WTC11 (cell line): ENCODE measurements at regions not wholly inside any gene's neighbourhood (a gene's known extent, or its start where the extent isn't known, plus 50 kb on each side); places are given as distances from the start of the nearest gene placed in this dataset.

Experiments used
- ATAC-seq: fragments of 200-7000 bp; cut with Tn5 transposase; 2 replicates; pipeline ENCODE4 v1.10.0; 2021; ENCODE audit warnings: mild to moderate bottlenecking, moderate library complexity
- CTCF ChIA-PET: fragments of 300-600 bp; sonication (Branson Sonifier 250); formaldehyde crosslinking; loops from one replicate; lab custom pipeline; 2021; ENCODE audit warnings: antibody characterized with exemption; lab: Charles Lee
- POLR2A ChIA-PET: fragments of 350-600 bp; sonication (Branson Sonifier 250); formaldehyde crosslinking; loops from one replicate; lab custom pipeline; 2021; ENCODE audit warnings: antibody characterized with exemption; lab: Charles Lee
- DNase-seq: peaks from one replicate; pipeline ENCODE4 v3.0.0; 2021; ENCODE audit warnings: low spot score
- H3K27ac Mint-ChIP-seq: 2 replicates; pipeline ENCODE4 v1.8.0; 2021; ENCODE audit warnings: mixed read lengths
- H3K27me3 Mint-ChIP-seq: 2 replicates; pipeline ENCODE4 v1.8.0; 2021; ENCODE audit warnings: low read depth, mild to moderate bottlenecking, moderate library complexity, mixed read lengths
- H3K36me3 Mint-ChIP-seq: 2 replicates; pipeline ENCODE4 v1.8.0; 2021; ENCODE audit warnings: mixed read lengths
- H3K4me1 Mint-ChIP-seq: 2 replicates; pipeline ENCODE4 v1.8.0; 2022; ENCODE audit warnings: mixed read lengths
- H3K4me3 Mint-ChIP-seq: 2 replicates; pipeline ENCODE4 v1.8.0; 2021; ENCODE audit warnings: mild to moderate bottlenecking, moderate library complexity, mixed read lengths
- H3K9me3 Mint-ChIP-seq: 2 replicates; pipeline ENCODE4 v1.8.0; 2021; ENCODE audit warnings: mixed read lengths
- ATF1 ChIP-seq: sonication (generic); formaldehyde crosslinking; IDR thresholded peaks from 2 replicates; pipeline ENCODE4 v1.8.1; 2023; ENCODE audit warnings: mild to moderate bottlenecking, moderate library complexity, missing genetic modification reagents
- ELF4 ChIP-seq: sonication (generic); formaldehyde crosslinking; IDR thresholded peaks from 2 replicates; pipeline ENCODE4 v1.8.1; 2022; ENCODE audit warnings: low read depth, mild to moderate bottlenecking, moderate library complexity, missing genetic modification reagents
- EMX1 ChIP-seq: fragments of 250-450 bp; sonication (Bioruptor Pico); IDR thresholded peaks from 2 replicates; pipeline ENCODE4 v1.8.0; 2021; ENCODE audit warnings: mild to moderate bottlenecking
- FOXK1 ChIP-seq: sonication (generic); formaldehyde crosslinking; IDR thresholded peaks from 2 replicates; pipeline ENCODE4 v1.8.0; 2022; ENCODE audit warnings: mild to moderate bottlenecking, moderate library complexity, missing genetic modification reagents
- HMGA2 ChIP-seq: fragments of 250-450 bp; sonication (Bioruptor Pico); IDR thresholded peaks from 2 replicates; pipeline ENCODE4 v1.4.0; 2021; ENCODE audit warnings: mild to moderate bottlenecking, moderate library complexity
- IRF2 ChIP-seq: sonication (generic); formaldehyde crosslinking; IDR thresholded peaks from 2 replicates; pipeline ENCODE4 v1.8.0; 2022; ENCODE audit warnings: low read depth, missing genetic modification reagents, borderline replicate concordance
- JUN ChIP-seq: sonication (generic); formaldehyde crosslinking; IDR thresholded peaks from 2 replicates; pipeline ENCODE4 v1.8.0; 2023; ENCODE audit warnings: mild to moderate bottlenecking, missing genetic modification reagents
- KAT7 ChIP-seq: sonication (generic); formaldehyde crosslinking; IDR thresholded peaks from 2 replicates; pipeline ENCODE4 v1.8.1; 2023; ENCODE audit warnings: missing genetic modification reagents, mild to moderate bottlenecking, borderline replicate concordance
- MXD4 ChIP-seq: fragments of 250-450 bp; sonication (Bioruptor Pico); IDR thresholded peaks from 2 replicates; pipeline ENCODE4 v1.8.0; 2021; ENCODE audit warnings: mild to moderate bottlenecking, moderate library complexity, borderline replicate concordance
- NFATC4 ChIP-seq: fragments of 250-450 bp; sonication (Bioruptor Pico); IDR thresholded peaks from 2 replicates; pipeline ENCODE4 v1.9.0; 2021; ENCODE audit warnings: mild to moderate bottlenecking
- NFYB ChIP-seq: sonication (generic); formaldehyde crosslinking; conservative IDR thresholded peaks from 2 replicates; pipeline ENCODE4 v1.8.0; 2022; ENCODE audit warnings: low read depth, missing genetic modification reagents
- NR1H2 ChIP-seq: sonication (generic); formaldehyde crosslinking; IDR thresholded peaks from 2 replicates; pipeline ENCODE4 v1.9.0; 2021; ENCODE audit warnings: mild to moderate bottlenecking, moderate library complexity, missing genetic modification reagents
- PRRX2 ChIP-seq: fragments of 250-450 bp; sonication (Bioruptor Pico); IDR thresholded peaks from 2 replicates; pipeline ENCODE4 v1.8.0; 2021; ENCODE audit warnings: mild to moderate bottlenecking
- RELA ChIP-seq: sonication (generic); formaldehyde crosslinking; IDR thresholded peaks from 2 replicates; pipeline ENCODE4 v1.8.1; 2022; ENCODE audit warnings: missing genetic modification reagents, mild to moderate bottlenecking, borderline replicate concordance
- RORB ChIP-seq: fragments of 250-450 bp; sonication (Bioruptor Pico); IDR thresholded peaks from 2 replicates; pipeline ENCODE4 v1.9.0; 2021; ENCODE audit warnings: mild to moderate bottlenecking
- TEAD1 ChIP-seq: sonication (generic); formaldehyde crosslinking; IDR thresholded peaks from 2 replicates; pipeline ENCODE4 v1.8.0; 2022; ENCODE audit warnings: mild to moderate bottlenecking, missing genetic modification reagents
- TP53 ChIP-seq: sonication (generic); formaldehyde crosslinking; IDR thresholded peaks from 2 replicates; pipeline ENCODE4 v1.8.1; 2023; ENCODE audit warnings: mild to moderate bottlenecking, missing genetic modification reagents
- ZNF138 ChIP-seq: sonication (generic); formaldehyde crosslinking; conservative IDR thresholded peaks from 2 replicates; pipeline ENCODE4 v1.8.1; 2022; ENCODE audit warnings: mild to moderate bottlenecking, moderate library complexity, missing genetic modification reagents
- ZNF416 ChIP-seq: fragments of 250-450 bp; sonication (Bioruptor Pico); IDR thresholded peaks from 2 replicates; pipeline ENCODE4 v1.9.0; 2021; ENCODE audit warnings: mild to moderate bottlenecking, inconsistent platforms
- ZNF423 ChIP-seq: fragments of 250-450 bp; sonication (Bioruptor Pico); IDR thresholded peaks from 2 replicates; pipeline ENCODE4 v2.1.2; 2022; ENCODE audit warnings: mild to moderate bottlenecking, moderate library complexity
- ZNF671 ChIP-seq: fragments of 250-450 bp; sonication (Bioruptor Pico); IDR thresholded peaks from 2 replicates; pipeline ENCODE4 v1.8.0; 2021; ENCODE audit warnings: mild to moderate bottlenecking
- TF ChIP-seq, protein P1 (sequence below): sonication (generic); formaldehyde crosslinking; IDR thresholded peaks from 2 replicates; pipeline ENCODE4 v1.8.0; 2022; ENCODE audit warnings: mild to moderate bottlenecking, missing genetic modification reagents
- TF ChIP-seq, protein P2 (sequence below): sonication (generic); formaldehyde crosslinking; IDR thresholded peaks from 2 replicates; pipeline ENCODE4 v1.8.1; 2023; ENCODE audit warnings: mild to moderate bottlenecking, missing genetic modification reagents
- TF ChIP-seq, protein P3 (sequence below): fragments of 250-450 bp; sonication (Bioruptor Pico); conservative IDR thresholded peaks from 2 replicates; pipeline ENCODE4 v1.9.0; 2021; ENCODE audit warnings: mild to moderate bottlenecking
- TF ChIP-seq, protein P4 (sequence below): sonication (generic); formaldehyde crosslinking; conservative IDR thresholded peaks from 2 replicates; pipeline ENCODE4 v1.8.1; 2023; ENCODE audit warnings: mild to moderate bottlenecking, low read depth, missing genetic modification reagents, moderate library complexity

DNA sequence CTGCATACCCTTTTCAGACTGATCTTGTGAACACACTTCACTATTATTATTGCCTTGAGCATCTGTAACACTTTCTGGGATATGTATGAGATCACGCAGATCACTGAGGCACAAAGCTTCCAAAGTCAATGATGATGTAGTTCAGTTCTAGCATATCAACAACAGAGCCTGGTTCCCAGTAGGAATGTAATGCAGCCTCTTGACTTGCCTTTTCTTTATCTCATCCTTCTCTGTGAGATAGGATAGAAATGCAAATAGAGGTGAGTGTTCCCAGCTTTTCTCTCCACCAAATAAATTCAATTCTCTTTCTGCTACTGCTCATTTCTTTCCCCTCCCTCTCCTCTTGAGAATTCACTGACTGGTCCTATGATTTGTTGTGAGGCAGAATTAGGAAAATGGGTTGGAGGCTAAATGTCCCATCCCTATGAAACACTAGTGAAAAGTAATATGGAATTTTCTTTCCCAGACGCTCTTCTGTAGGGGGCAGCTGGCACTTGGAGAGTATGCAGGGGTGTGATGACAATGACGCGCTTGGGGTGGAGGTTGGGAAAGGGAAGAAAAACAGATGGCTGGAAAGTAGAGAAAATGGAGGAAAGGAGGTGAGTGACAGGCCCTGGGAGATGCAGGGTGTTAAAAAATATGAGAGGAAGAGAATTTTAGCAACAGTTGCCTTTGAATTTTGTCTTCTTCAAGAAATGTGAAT lies 96.0 kb upstream of the TMTC1 start:
- ATAC-seq (peak; percentile 92), DNase-seq (no peak)
- H3K4me3 Mint-ChIP-seq, result no peak overlapping the region
- peaks cover 14% of the 10 kb centered on the region for H3K27me3 Mint-ChIP-seq
- ChIA-PET POLR2A (no interaction called here), CTCF (interaction anchor here (1.4 kb wide), 1 partner anchor 22 kb away, joined by 3 read pairs; no protein-coding TSS in a partner anchor)
- peaks cover 34% of the 10 kb centered on the region for H3K4me1 Mint-ChIP-seq
- peak overlapping the region; percentile 80 for H3K27ac Mint-ChIP-seq
- TF ChIP-seq, protein P1, sequence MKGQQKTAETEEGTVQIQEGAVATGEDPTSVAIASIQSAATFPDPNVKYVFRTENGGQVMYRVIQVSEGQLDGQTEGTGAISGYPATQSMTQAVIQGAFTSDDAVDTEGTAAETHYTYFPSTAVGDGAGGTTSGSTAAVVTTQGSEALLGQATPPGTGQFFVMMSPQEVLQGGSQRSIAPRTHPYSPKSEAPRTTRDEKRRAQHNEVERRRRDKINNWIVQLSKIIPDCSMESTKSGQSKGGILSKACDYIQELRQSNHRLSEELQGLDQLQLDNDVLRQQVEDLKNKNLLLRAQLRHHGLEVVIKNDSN (CRISPR knock-in tag), result no peak
- TF ChIP-seq ZNF671 (CRISPR knock-in tag) (no peak), IRF2 (CRISPR knock-in tag) (no peak), JUN (no peak), FOXK1 (CRISPR knock-in tag) (no peak), NFATC4 (CRISPR knock-in tag) (no peak), KAT7 (CRISPR knock-in tag) (no peak), ELF4 (no peak), NFYB (CRISPR knock-in tag) (no peak), ZNF416 (CRISPR knock-in tag) (no peak), ZNF138 (CRISPR knock-in tag) (no peak), HMGA2 (CRISPR knock-in tag) (no peak), EMX1 (CRISPR knock-in tag) (no peak), TP53 (CRISPR knock-in tag) (no peak), RELA (no peak), TEAD1 (no peak), MXD4 (CRISPR knock-in tag) (no peak)
- TF ChIP-seq, protein P2, sequence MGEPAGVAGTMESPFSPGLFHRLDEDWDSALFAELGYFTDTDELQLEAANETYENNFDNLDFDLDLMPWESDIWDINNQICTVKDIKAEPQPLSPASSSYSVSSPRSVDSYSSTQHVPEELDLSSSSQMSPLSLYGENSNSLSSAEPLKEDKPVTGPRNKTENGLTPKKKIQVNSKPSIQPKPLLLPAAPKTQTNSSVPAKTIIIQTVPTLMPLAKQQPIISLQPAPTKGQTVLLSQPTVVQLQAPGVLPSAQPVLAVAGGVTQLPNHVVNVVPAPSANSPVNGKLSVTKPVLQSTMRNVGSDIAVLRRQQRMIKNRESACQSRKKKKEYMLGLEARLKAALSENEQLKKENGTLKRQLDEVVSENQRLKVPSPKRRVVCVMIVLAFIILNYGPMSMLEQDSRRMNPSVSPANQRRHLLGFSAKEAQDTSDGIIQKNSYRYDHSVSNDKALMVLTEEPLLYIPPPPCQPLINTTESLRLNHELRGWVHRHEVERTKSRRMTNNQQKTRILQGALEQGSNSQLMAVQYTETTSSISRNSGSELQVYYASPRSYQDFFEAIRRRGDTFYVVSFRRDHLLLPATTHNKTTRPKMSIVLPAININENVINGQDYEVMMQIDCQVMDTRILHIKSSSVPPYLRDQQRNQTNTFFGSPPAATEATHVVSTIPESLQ (CRISPR knock-in tag), result no peak
- TF ChIP-seq, protein P3, sequence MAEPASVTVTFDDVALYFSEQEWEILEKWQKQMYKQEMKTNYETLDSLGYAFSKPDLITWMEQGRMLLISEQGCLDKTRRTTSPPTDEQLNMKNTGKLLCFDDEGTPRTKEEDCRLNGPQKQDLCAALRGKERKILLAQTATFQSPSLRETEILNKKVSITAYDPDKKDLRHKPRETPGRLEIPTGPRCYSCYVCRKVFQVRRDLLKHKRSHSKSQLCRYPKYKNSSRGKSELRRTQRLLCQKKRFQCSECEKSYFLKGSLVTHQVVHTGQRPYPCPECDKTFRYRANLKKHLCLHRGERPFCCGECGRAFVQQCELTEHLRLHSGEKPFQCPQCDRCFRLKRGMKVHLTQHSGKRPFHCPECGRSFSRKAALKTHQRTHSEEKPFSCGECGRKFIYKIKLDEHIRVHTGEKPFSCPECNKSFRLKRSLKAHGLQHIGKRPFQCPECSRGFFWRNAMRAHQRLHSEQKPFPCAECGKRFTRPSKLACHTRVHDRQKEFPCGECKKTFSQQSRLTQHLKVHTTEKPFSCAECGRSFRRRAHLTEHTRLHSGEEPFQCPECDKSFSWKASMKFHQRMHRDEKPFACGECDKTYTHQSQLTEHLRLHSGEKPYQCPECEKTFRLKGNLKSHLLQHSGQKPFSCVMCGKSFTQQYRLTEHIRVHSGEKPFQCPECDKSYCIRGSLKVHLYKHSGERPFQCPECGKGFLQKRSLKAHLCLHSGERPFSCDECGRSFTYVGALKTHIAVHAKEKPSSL (CRISPR knock-in tag), result no peak
- H3K36me3 Mint-ChIP-seq, result peaks cover 45% of the 10 kb centered on the region
- peaks cover 66% of the 10 kb centered on the region for H3K9me3 Mint-ChIP-seq

DNA sequence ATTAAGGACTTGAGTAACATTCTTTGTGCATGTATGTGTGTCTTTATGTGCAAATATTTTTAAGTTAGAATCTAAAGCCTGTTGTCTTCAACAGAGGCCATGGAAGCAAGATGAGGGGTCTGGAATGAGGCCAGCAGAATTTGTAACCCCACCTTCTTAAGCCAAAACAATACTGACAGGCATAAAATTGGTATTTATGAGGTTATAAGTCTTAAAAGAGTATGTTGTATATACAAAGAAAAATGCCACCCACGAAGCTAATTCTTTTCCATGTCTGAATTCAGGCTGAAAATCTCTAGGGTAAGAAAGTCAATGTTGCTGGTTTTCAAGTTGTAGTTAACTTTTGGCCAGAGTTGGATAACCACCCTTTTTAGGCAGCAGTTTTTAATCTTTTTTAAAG lies 86.2 kb upstream of the TMTC1 start:
- peaks cover 14% of the 10 kb centered on the region for H3K4me1 Mint-ChIP-seq
- H3K36me3 Mint-ChIP-seq, result no peaks in the 10 kb centered on the region
- no peak for DNase-seq
- ATAC-seq, result no peak
- peaks cover 11% of the 10 kb centered on the region for H3K9me3 Mint-ChIP-seq
- ChIA-PET POLR2A (no interaction called here), CTCF (no interaction called here)
- H3K27ac Mint-ChIP-seq, result no peak overlapping the region
- no peak overlapping the region for H3K4me3 Mint-ChIP-seq
- peaks cover 20% of the 10 kb centered on the region for H3K27me3 Mint-ChIP-seq
- TF ChIP-seq ATF1 (CRISPR knock-in tag), result no peak
- no peak for TF ChIP-seq ELF4
- no peak for TF ChIP-seq FOXK1 (CRISPR knock-in tag)
- TF ChIP-seq PRRX2 (CRISPR knock-in tag), result no peak
- TF ChIP-seq, protein P1 (CRISPR knock-in tag), result no peak
- TF ChIP-seq ZNF416 (CRISPR knock-in tag), result no peak
- TF ChIP-seq NR1H2 (CRISPR knock-in tag), result no peak
- no peak for TF ChIP-seq RELA
- TF ChIP-seq, protein P4, sequence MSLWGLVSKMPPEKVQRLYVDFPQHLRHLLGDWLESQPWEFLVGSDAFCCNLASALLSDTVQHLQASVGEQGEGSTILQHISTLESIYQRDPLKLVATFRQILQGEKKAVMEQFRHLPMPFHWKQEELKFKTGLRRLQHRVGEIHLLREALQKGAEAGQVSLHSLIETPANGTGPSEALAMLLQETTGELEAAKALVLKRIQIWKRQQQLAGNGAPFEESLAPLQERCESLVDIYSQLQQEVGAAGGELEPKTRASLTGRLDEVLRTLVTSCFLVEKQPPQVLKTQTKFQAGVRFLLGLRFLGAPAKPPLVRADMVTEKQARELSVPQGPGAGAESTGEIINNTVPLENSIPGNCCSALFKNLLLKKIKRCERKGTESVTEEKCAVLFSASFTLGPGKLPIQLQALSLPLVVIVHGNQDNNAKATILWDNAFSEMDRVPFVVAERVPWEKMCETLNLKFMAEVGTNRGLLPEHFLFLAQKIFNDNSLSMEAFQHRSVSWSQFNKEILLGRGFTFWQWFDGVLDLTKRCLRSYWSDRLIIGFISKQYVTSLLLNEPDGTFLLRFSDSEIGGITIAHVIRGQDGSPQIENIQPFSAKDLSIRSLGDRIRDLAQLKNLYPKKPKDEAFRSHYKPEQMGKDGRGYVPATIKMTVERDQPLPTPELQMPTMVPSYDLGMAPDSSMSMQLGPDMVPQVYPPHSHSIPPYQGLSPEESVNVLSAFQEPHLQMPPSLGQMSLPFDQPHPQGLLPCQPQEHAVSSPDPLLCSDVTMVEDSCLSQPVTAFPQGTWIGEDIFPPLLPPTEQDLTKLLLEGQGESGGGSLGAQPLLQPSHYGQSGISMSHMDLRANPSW, result no peak
- no peak for TF ChIP-seq EMX1 (CRISPR knock-in tag)
- TF ChIP-seq ZNF423 (CRISPR knock-in tag), result no peak
- TF ChIP-seq RORB (CRISPR knock-in tag), result no peak
- TF ChIP-seq, protein P3 (CRISPR knock-in tag), result no peak
